ENCODE measurements at regions not wholly inside any gene's neighbourhood (a gene's known extent, or its start where the extent isn't known, plus 50 kb on each side); places are given as distances from the start of the nearest gene placed in this dataset.

DNA sequence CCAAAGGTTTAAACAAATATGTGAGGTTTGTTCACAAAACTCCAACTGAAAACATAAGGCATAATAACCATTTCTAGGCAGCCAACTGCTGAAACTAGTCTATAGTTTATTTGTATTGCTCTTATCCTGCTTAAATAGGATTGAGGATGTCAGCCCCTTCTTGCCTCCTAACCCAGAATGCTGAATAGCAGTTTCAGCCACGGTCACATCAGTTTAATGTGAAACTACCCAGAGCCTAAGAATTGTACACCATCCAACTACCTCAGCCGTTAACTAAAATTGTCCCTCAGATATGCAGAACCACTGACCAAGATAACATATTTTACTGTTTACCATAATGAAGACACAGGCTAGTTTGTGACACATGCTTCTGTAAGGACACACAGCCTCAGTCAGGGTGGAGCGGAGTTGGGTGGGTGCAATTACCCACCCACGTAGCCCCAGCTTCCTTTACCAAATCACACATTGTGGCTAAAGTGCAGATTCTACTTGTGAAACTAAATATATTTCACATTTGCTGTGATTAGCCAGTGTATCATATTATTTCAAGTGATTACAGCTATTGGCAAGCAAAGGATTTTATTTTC lies 259.9 kb downstream of the EFNB2 start:
- Histone ChIP-seq H3K4me1 (ENCODE audit: control insufficient read depth, extremely low read depth, insufficient read depth, low read length) (no peaks in the 10 kb centered on the region), H3K27ac (ENCODE audit: insufficient read depth, low read length) (no peak overlapping the region), H2AFZ (ENCODE audit: low read length) (no peak overlapping the region), H3K36me3 (ENCODE audit: control insufficient read depth, insufficient read depth, low read length) (no peaks in the 10 kb centered on the region), H3K4me2 (ENCODE audit: extremely low read depth, insufficient read depth, low read length) (no peak overlapping the region), H4K20me1 (ENCODE audit: control insufficient read depth, extremely low read depth, insufficient read depth, low read length) (no peaks in the 10 kb centered on the region), H3K4me3 (replicated peaks in 1 of 4; ENCODE audit: control extremely low read depth in 1 of 4, insufficient read depth in 1 of 4, low read depth in 3 of 4, low read length in 4 of 4) (no peak overlapping the region), H3K27me3 (ENCODE audit: control insufficient read depth, insufficient read depth, low read length) (no peaks in the 10 kb centered on the region), H3K9ac (ENCODE audit: insufficient read depth, low read length) (no peak overlapping the region), H3K79me2 (ENCODE audit: control insufficient read depth, insufficient read depth, low read length) (no peaks in the 10 kb centered on the region), H3K9me3 (ENCODE audit: control insufficient read depth, insufficient read depth, low read depth, low read length) (no peaks in the 10 kb centered on the region)
- TF ChIP-seq, protein P1, sequence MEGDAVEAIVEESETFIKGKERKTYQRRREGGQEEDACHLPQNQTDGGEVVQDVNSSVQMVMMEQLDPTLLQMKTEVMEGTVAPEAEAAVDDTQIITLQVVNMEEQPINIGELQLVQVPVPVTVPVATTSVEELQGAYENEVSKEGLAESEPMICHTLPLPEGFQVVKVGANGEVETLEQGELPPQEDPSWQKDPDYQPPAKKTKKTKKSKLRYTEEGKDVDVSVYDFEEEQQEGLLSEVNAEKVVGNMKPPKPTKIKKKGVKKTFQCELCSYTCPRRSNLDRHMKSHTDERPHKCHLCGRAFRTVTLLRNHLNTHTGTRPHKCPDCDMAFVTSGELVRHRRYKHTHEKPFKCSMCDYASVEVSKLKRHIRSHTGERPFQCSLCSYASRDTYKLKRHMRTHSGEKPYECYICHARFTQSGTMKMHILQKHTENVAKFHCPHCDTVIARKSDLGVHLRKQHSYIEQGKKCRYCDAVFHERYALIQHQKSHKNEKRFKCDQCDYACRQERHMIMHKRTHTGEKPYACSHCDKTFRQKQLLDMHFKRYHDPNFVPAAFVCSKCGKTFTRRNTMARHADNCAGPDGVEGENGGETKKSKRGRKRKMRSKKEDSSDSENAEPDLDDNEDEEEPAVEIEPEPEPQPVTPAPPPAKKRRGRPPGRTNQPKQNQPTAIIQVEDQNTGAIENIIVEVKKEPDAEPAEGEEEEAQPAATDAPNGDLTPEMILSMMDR (conservative IDR thresholded peaks at IDR 0.05 in 1 of 2, IDR thresholded peaks at IDR 0.05 in 1 of 2; ENCODE audit: low read depth in 1 of 2, low read length in 2 of 2) = no peak
- TF ChIP-seq EZH2 (IDR thresholded peaks at IDR 0.05; ENCODE audit: low read length, missing control alignments) = no peak
- peak in 1 of 2 donors; percentile 50 for DNase-seq (ENCODE audit: low read depth in 2 of 2)

DNA sequence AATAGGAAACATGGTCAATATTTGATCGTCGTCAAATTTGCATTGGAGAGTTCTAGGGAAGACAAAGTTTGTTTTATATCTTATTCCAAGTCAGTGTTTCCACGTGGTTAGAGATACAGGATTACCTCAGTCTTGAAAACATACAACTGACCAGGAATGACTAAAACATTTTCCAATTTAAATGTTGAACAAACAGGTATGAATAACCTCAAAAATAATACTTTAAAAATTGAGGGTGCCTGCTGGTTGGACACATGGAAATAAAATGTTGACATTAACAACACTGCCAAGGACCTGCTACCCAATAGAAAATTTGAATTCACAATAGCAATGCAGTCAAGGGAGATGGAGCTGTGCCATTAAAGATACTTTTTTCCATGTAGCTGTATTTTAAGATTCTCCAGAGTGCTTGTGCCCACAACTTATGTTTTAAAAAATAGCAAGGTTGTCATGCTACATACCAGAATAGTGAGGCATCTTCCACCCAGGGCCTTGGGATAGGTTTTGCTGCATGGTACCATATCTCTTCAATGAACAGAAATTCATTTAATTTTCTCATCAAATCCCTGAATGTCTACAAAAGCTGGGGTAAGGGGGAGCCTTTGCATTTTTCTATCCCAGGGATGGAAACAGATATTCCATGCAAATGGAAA lies 260.8 kb downstream of the EFNB2 start:
- H2AFZ ChIP-seq (ENCODE audit: low read length) = no peak overlapping the region
- no peaks in the 10 kb centered on the region for H4K20me1 ChIP-seq (ENCODE audit: control insufficient read depth, extremely low read depth, insufficient read depth, low read length)
- H3K9me3 ChIP-seq (ENCODE audit: control insufficient read depth, insufficient read depth, low read depth, low read length) = no peaks in the 10 kb centered on the region
- no peak overlapping the region for H3K4me3 ChIP-seq (replicated peaks in 1 of 4; ENCODE audit: control extremely low read depth in 1 of 4, insufficient read depth in 1 of 4, low read depth in 3 of 4, low read length in 4 of 4)
- H3K79me2 ChIP-seq (ENCODE audit: control insufficient read depth, insufficient read depth, low read length) = no peaks in the 10 kb centered on the region
- H3K36me3 ChIP-seq (ENCODE audit: control insufficient read depth, insufficient read depth, low read length) = no peaks in the 10 kb centered on the region
- TF ChIP-seq, protein P1 (conservative IDR thresholded peaks at IDR 0.05 in 1 of 2, IDR thresholded peaks at IDR 0.05 in 1 of 2; ENCODE audit: low read depth in 1 of 2, low read length in 2 of 2) = no peak
- no peak for TF ChIP-seq EZH2 (IDR thresholded peaks at IDR 0.05; ENCODE audit: low read length, missing control alignments)
- H3K4me1 ChIP-seq (ENCODE audit: control insufficient read depth, extremely low read depth, insufficient read depth, low read length) = no peaks in the 10 kb centered on the region
- DNase-seq (ENCODE audit: low read depth in 2 of 2) = peak in 1 of 2 donors; percentile 58
- H3K27me3 ChIP-seq (ENCODE audit: control insufficient read depth, insufficient read depth, low read length) = no peaks in the 10 kb centered on the region
- no peak overlapping the region for H3K4me2 ChIP-seq (ENCODE audit: extremely low read depth, insufficient read depth, low read length)
- no peak overlapping the region for H3K9ac ChIP-seq (ENCODE audit: insufficient read depth, low read length)
- no peak overlapping the region for H3K27ac ChIP-seq (ENCODE audit: insufficient read depth, low read length)

DNA sequence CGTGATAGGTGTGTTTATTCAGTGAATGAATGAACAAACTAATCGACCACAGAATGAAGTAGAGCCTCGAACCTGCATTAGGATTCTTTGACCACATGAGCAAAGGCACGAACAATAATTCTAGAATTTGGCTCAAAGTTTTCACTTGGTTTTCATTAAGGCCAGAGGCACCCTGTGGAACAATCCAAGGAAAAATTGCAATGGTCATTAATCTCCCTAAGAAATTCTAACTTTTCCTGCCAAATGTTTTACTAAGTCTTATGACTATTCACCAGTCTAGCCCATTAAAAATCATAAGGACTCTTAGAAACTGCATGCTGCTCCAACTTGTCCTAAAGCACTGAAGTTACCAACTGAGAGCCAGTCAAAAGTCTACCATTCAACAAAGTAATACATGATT lies 271.7 kb downstream of the EFNB2 start:
- Histone ChIP-seq H4K20me1 (ENCODE audit: control insufficient read depth, extremely low read depth, insufficient read depth, low read length) (no peaks in the 10 kb centered on the region), H3K4me1 (ENCODE audit: control insufficient read depth, extremely low read depth, insufficient read depth, low read length) (no peaks in the 10 kb centered on the region), H2AFZ (ENCODE audit: low read length) (no peak overlapping the region), H3K27ac (ENCODE audit: insufficient read depth, low read length) (no peak overlapping the region), H3K9me3 (ENCODE audit: control insufficient read depth, insufficient read depth, low read depth, low read length) (no peaks in the 10 kb centered on the region), H3K9ac (ENCODE audit: insufficient read depth, low read length) (no peak overlapping the region), H3K36me3 (ENCODE audit: control insufficient read depth, insufficient read depth, low read length) (no peaks in the 10 kb centered on the region), H3K27me3 (ENCODE audit: control insufficient read depth, insufficient read depth, low read length) (no peaks in the 10 kb centered on the region), H3K79me2 (ENCODE audit: control insufficient read depth, insufficient read depth, low read length) (no peaks in the 10 kb centered on the region), H3K4me3 (replicated peaks in 1 of 4; ENCODE audit: control extremely low read depth in 1 of 4, insufficient read depth in 1 of 4, low read depth in 3 of 4, low read length in 4 of 4) (no peak overlapping the region), H3K4me2 (ENCODE audit: extremely low read depth, insufficient read depth, low read length) (no peak overlapping the region)
- no peak for TF ChIP-seq EZH2 (IDR thresholded peaks at IDR 0.05; ENCODE audit: low read length, missing control alignments)
- TF ChIP-seq, protein P1 (conservative IDR thresholded peaks at IDR 0.05 in 1 of 2, IDR thresholded peaks at IDR 0.05 in 1 of 2; ENCODE audit: low read depth in 1 of 2, low read length in 2 of 2) = no peak
- peak in 1 of 2 donors; percentile 59 for DNase-seq (ENCODE audit: low read depth in 2 of 2)
